Nephron progenitor cell (in vitro differentiated cells): ENCODE measurements at regions not wholly inside any gene's neighbourhood (a gene's known extent, or its start where the extent isn't known, plus 50 kb on each side); places are given as distances from the start of the nearest gene placed in this dataset.
A peak's percentile ranks its signal among the peaks of the same experiment; 100 is the strongest.

Source experiments
- DNase-seq: peaks from one replicate; pipeline ENCODE4 v3.0.0; 2021
- H3K27ac Mint-ChIP-seq: 2 replicates; pipeline ENCODE4 v1.8.0; 2021; ENCODE audit warnings: mild to moderate bottlenecking, moderate library complexity, mixed read lengths
- H3K27me3 Mint-ChIP-seq: 2 replicates; pipeline ENCODE4 v1.8.0; 2021; ENCODE audit warnings: mild to moderate bottlenecking, low read depth, mixed read lengths; ENCODE audit not compliant: poor library complexity
- H3K36me3 Mint-ChIP-seq: 2 replicates; pipeline ENCODE4 v1.8.0; 2021; ENCODE audit warnings: low read depth, mixed read lengths
- H3K4me1 Mint-ChIP-seq: 2 replicates; pipeline ENCODE4 v1.8.0; 2021; ENCODE audit warnings: mixed read lengths
- H3K4me3 Mint-ChIP-seq: 2 replicates; pipeline ENCODE4 v1.8.0; 2021; ENCODE audit warnings: mild to moderate bottlenecking, moderate library complexity, mixed read lengths
- H3K9me3 Mint-ChIP-seq: 2 replicates; pipeline ENCODE4 v1.8.0; 2021; ENCODE audit warnings: mild to moderate bottlenecking, moderate library complexity, mixed read lengths
- TF ChIP-seq, protein P1 (sequence below): fragments of 200-600 bp; sonication (generic); IDR thresholded peaks from 2 replicates; pipeline ENCODE4 v1.5.0; 2021; ENCODE audit warnings: antibody characterized with exemption

DNA sequence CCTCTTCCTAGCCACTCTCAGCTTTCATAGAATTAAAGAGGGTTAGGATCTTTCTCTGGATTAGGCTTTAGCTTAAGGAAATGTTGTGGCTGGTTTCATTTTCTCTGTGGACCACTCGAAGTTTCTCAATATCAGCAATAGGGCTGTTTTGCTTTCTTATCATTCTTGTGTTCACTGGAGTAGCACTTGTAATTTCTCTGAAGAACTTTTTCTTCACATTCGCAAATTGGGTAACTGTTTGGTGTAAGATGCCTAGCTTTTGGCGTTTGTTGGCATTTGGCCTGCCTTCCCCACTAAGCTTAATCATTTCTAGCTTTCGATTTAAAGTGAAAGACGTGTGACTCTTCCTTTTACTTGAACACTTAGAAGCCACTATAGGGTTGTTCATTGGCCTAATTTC, 210.8 kb upstream of the PROX1 start:
- TF ChIP-seq, protein P1, sequence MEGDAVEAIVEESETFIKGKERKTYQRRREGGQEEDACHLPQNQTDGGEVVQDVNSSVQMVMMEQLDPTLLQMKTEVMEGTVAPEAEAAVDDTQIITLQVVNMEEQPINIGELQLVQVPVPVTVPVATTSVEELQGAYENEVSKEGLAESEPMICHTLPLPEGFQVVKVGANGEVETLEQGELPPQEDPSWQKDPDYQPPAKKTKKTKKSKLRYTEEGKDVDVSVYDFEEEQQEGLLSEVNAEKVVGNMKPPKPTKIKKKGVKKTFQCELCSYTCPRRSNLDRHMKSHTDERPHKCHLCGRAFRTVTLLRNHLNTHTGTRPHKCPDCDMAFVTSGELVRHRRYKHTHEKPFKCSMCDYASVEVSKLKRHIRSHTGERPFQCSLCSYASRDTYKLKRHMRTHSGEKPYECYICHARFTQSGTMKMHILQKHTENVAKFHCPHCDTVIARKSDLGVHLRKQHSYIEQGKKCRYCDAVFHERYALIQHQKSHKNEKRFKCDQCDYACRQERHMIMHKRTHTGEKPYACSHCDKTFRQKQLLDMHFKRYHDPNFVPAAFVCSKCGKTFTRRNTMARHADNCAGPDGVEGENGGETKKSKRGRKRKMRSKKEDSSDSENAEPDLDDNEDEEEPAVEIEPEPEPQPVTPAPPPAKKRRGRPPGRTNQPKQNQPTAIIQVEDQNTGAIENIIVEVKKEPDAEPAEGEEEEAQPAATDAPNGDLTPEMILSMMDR: no peak
- Mint-ChIP-seq H3K27me3 (no peaks in the 10 kb centered on the region), H3K9me3 (peaks cover 16% of the 10 kb centered on the region), H3K27ac (no peak overlapping the region), H3K4me1 (peaks cover 16% of the 10 kb centered on the region), H3K36me3 (peaks cover 5% of the 10 kb centered on the region), H3K4me3 (no peak overlapping the region)
- no peak for DNase-seq

DNA sequence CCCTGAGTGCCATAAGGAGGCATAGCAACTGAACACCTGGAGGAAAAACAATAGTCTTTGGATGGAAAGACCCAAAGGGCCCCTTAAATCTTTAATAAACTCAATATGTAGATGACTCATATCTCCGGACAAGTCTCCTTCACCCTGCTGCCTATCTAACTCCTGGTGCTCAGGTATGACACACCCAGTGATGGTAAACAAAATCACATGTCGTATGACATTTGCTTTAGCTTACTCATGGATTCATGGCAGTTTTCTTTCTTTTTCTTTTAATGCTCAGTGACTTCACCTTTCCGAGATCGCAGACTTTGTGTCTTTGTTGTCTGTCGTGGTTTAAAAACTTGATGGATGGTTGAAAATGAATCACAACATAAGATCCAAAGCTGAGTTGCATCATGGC, 208.5 kb upstream of the PROX1 start:
- Mint-ChIP-seq H3K4me1 (peaks cover 28% of the 10 kb centered on the region), H3K36me3 (peaks cover 5% of the 10 kb centered on the region), H3K27me3 (peaks cover 4% of the 10 kb centered on the region), H3K4me3 (no peak overlapping the region), H3K9me3 (peaks cover 16% of the 10 kb centered on the region), H3K27ac (no peak overlapping the region)
- TF ChIP-seq, protein P1: no peak
- no peak for DNase-seq

DNA sequence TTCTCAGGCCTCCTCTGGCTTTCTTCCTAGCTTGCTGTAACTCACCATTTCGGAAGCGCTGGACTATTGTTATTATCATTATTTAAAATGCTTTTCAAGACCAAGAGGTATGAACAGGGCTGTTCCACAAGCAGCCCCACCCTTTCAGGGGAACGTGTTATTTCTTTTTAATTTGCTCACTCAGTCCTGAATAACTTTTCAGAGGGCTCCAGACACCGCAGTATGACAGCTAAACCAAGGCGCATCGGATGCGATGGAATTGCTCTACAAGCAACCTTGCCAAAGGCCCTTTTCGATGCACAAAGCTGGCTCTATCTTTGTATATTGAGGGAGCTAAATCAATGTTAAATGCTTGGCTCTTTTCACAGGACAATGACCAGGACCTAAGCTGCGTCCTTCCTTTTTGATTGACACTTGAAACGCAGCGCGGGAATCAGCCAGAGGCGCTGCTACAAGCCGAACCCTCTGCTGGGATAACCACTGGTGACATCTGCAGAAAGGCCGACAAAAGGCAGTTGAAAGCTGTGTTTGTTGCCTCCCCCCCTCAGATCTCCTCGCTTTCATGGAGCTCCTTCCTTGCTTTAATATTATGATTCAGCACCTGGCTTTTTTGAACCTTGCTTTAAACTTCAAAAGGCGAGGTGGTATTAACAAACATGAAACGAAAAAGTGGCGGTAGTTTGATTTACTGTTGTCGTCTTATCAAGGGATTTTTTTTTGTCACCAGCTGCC, 204.7 kb upstream of the PROX1 start:
- peaks cover 28% of the 10 kb centered on the region for H3K4me1 Mint-ChIP-seq
- H3K27ac Mint-ChIP-seq: no peak overlapping the region
- peaks cover 4% of the 10 kb centered on the region for H3K27me3 Mint-ChIP-seq
- DNase-seq: no peak
- peak overlapping the region; percentile 5 for H3K4me3 Mint-ChIP-seq
- TF ChIP-seq, protein P1: no peak
- no peaks in the 10 kb centered on the region for H3K36me3 Mint-ChIP-seq
- H3K9me3 Mint-ChIP-seq: no peaks in the 10 kb centered on the region

DNA sequence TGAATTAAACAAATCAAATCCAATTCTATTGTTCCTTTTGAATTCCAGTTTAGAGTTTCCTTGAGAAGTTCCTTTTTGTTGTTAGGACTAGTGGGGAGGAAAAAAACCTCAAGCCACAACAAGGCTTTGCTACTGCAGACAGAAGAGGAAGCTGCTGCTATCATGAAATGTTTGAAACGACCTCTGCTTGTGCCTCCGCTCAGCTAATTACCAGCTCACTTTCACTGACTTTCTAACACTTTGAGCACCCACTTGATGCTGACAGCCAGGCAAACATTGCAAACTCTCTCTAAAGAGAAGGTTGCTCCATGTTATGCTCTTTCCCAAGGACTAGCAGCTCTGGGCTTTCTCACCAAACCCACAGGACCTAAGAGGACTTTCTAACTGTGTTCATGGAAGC, 203.9 kb upstream of the PROX1 start:
- Mint-ChIP-seq H3K4me1 (peaks cover 20% of the 10 kb centered on the region), H3K27me3 (peaks cover 4% of the 10 kb centered on the region), H3K4me3 (peak overlapping the region; percentile 59)

DNA sequence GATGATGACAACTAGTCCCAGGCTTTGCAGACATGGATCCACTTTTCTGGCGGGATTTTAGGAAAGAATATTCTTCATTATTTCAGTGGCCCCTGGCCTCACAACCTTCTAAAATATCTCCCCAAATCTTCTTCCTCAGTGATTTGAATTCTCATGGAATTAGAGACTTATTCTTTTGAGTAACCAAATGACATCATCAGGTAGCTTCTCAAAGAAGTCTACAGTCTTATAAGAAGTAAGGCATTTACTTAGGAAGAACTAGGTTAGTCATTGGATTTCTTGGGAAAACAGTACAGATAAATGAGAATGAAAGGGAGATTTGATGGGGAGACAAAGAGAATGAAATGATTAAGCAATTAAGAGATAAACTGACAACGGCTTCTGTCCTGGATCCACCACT, 201.1 kb upstream of the PROX1 start:
- no peaks in the 10 kb centered on the region for H3K9me3 Mint-ChIP-seq
- H3K4me3 Mint-ChIP-seq: no peak overlapping the region
- peaks cover 19% of the 10 kb centered on the region for H3K4me1 Mint-ChIP-seq
- peaks cover 4% of the 10 kb centered on the region for H3K27me3 Mint-ChIP-seq
- H3K36me3 Mint-ChIP-seq: no peaks in the 10 kb centered on the region
- no peak for DNase-seq
- TF ChIP-seq, protein P1: no peak
- H3K27ac Mint-ChIP-seq: no peak overlapping the region

More for the DNA sequence above, 203.9 kb upstream of the PROX1 start:
- DNase-seq: no peak
- TF ChIP-seq, protein P1: no peak
- H3K36me3 Mint-ChIP-seq: no peaks in the 10 kb centered on the region
- no peaks in the 10 kb centered on the region for H3K9me3 Mint-ChIP-seq
- no peak overlapping the region for H3K27ac Mint-ChIP-seq

DNA sequence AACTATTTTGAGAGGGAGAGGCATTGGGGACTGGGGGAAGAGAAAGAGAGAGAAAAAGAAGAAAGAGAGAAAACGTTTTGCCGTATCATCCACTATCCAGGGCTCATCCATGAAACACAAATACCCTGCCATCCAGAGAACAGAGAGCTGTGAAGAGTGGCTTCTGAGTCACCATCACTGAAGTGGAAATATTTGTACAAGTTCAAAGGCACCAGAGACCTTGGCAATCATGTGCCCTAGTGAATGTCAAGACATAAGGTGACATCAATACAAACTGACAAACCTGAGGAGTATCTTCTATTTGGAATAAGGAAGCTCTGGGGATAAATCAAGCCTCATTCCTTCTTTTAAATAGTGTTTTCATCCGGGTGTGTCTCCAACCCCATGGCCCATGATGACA, 197.2 kb upstream of the PROX1 start:
- no peak for DNase-seq
- no peak overlapping the region for H3K27ac Mint-ChIP-seq
- H3K9me3 Mint-ChIP-seq: no peaks in the 10 kb centered on the region
- H3K27me3 Mint-ChIP-seq: no peaks in the 10 kb centered on the region
- H3K4me1 Mint-ChIP-seq: no peaks in the 10 kb centered on the region
- TF ChIP-seq, protein P1: no peak
- no peaks in the 10 kb centered on the region for H3K36me3 Mint-ChIP-seq
- no peak overlapping the region for H3K4me3 Mint-ChIP-seq
